HCT116 (cell line): ENCODE measurements at regions not wholly inside any gene's neighbourhood (a gene's known extent, or its start where the extent isn't known, plus 50 kb on each side); places are given as distances from the start of the nearest gene placed in this dataset.

Experiments
- ATAC-seq: fragments of 200-7000 bp; cut with Tn5 transposase; 2 replicates; pipeline ENCODE4 v1.9.1; 2020; ENCODE audit warnings: mild to moderate bottlenecking, moderate library complexity
- BruUV-seq: library from RNA; stranded (reverse); fragments of 400-500 nt; replicated peaks from 2 replicates; lab custom pipeline; 2021; lab: Mats Ljungman, UMichigan
- CTCF ChIA-PET: fragments of 300-600 bp; sonication (Branson Sonifier 250); formaldehyde crosslinking; loops from one replicate; lab custom pipeline; 2021; ENCODE audit warnings: antibody characterized with exemption; lab: Charles Lee
- POLR2A ChIA-PET: fragments of 300-600, 350-600 bp; sonication (Branson Sonifier 250); formaldehyde crosslinking; loops from one replicate; lab custom pipeline; 2021; ENCODE audit warnings: antibody characterized with exemption; lab: Charles Lee
- RAD21 ChIA-PET, 2 experiments: fragments of 300-600 bp; sonication (Branson Sonifier 250); formaldehyde crosslinking; loops; one replicate each; lab custom pipeline; 2023; ENCODE audit warnings: low total read pairs in 2 of 2; ENCODE audit not compliant: uncharacterized antibody in 2 of 2, unreplicated experiment in 2 of 2, low non-redundant PET in 1 of 2; lab: Charles Lee
- DNase-seq: peaks from one replicate; pipeline ENCODE4 v3.0.0-alpha.2; 2010; ENCODE audit warnings: low read depth, low spot score
- H2AFZ ChIP-seq: fragments of 200-600 bp; shearing (Covaris generic), sonication (generic); 2 replicates; pipeline ENCODE4 v1.6.1; 2017; ENCODE audit warnings: low read depth, mixed run types, mixed read lengths, antibody characterized with exemption, low read length; ENCODE audit not compliant: poor library complexity, severe bottlenecking
- H3K27ac ChIP-seq: 2 replicates; pipeline ENCODE4 v1.5.1; 2012; ENCODE audit warnings: low read depth, low read length
- H3K27me3 ChIP-seq: fragments of 200-600 bp; sonication (generic); 2 replicates; pipeline ENCODE4 v1.6.1; 2016; ENCODE audit warnings: mixed run types, low read length, mixed read lengths; ENCODE audit not compliant: insufficient read depth
- H3K36me3 ChIP-seq, 2 experiments: fragments of 200-500 bp in 1 of 2; fragments of 200-600 bp in 1 of 2; sonication (Bioruptor generic) in 1 of 2; sonication (generic) in 1 of 2; 2 replicates each; pipeline versions ENCODE4 v1.5.1 to v1.6.1; 2014 to 2016; ENCODE audit warnings: low read length in 2 of 2, inconsistent platforms in 1 of 2, mixed read lengths in 1 of 2, mixed run types in 1 of 2; ENCODE audit not compliant: insufficient read depth in 2 of 2, control insufficient read depth in 1 of 2
- H3K4me1 ChIP-seq, 2 experiments: fragments of 200-600 bp in 1 of 2; sonication (generic) in 1 of 2; 2 replicates each; pipeline versions ENCODE4 v1.5.1 to v1.6.1; 2012 to 2017; ENCODE audit warnings: low read length in 2 of 2, inconsistent platforms in 1 of 2, mild to moderate bottlenecking in 1 of 2, mixed read lengths in 1 of 2, mixed run types in 1 of 2, moderate library complexity in 1 of 2; ENCODE audit not compliant: insufficient read depth in 2 of 2, control insufficient read depth in 1 of 2
- H3K4me2 ChIP-seq: fragments of 200-600 bp; sonication (generic); 2 replicates; pipeline ENCODE4 v1.6.1; 2017; ENCODE audit warnings: mixed run types, low read length, mixed read lengths
- H3K4me3 ChIP-seq, 2 experiments: fragments of 200-600 bp in 1 of 2; sonication (generic) in 1 of 2; replicated peaks in 1 of 2; 2 replicates each; pipeline ENCODE4 v1.5.1; 2011 to 2016; ENCODE audit warnings: low read length in 2 of 2, control low read depth in 1 of 2, low read depth in 1 of 2, mild to moderate bottlenecking in 1 of 2, mixed read lengths in 1 of 2, mixed run types in 1 of 2
- H3K79me2 ChIP-seq: fragments of 200-600 bp; sonication (generic); 2 replicates; pipeline ENCODE4 v1.6.1; 2017; ENCODE audit warnings: mild to moderate bottlenecking, mixed run types, low read length, moderate library complexity, mixed read lengths; ENCODE audit not compliant: insufficient read depth
- H3K9ac ChIP-seq: fragments of 200-600 bp; sonication (generic); 2 replicates; pipeline ENCODE4 v1.6.1; 2016; ENCODE audit warnings: low read length, mixed read lengths
- H3K9me2 ChIP-seq: fragments of 200-600 bp; sonication (generic), shearing (Covaris generic); 2 replicates; pipeline ENCODE4 v1.6.1; 2017; ENCODE audit warnings: mixed run types, mild to moderate bottlenecking, moderate library complexity; ENCODE audit not compliant: insufficient read depth
- H3K9me3 ChIP-seq, 2 experiments: fragments of 200-500 bp in 1 of 2; fragments of 200-600 bp in 1 of 2; sonication (Bioruptor generic) in 1 of 2; sonication (generic) in 1 of 2; 2 replicates each; pipeline ENCODE4 v1.6.1; 2014 to 2017; ENCODE audit warnings: low read length in 2 of 2, mixed read lengths in 2 of 2, inconsistent platforms in 1 of 2, low read depth in 1 of 2, mild to moderate bottlenecking in 1 of 2, mixed run types in 1 of 2, moderate library complexity in 1 of 2; ENCODE audit not compliant: control insufficient read depth in 1 of 2, insufficient read depth in 1 of 2
- H4K20me1 ChIP-seq: fragments of 200-600 bp; sonication (generic), shearing (Covaris generic); 2 replicates; pipeline ENCODE4 v1.6.1; 2017; ENCODE audit warnings: mixed run types, mild to moderate bottlenecking, moderate library complexity; ENCODE audit not compliant: insufficient read depth
- CBX3 ChIP-seq: IDR thresholded peaks from 2 replicates; pipeline ENCODE4 v1.6.1; 2012; ENCODE audit warnings: low read depth
- EGR1 ChIP-seq: IDR thresholded peaks from 2 replicates; pipeline ENCODE4 v1.6.1; 2012; ENCODE audit warnings: low read depth
- ELF1 ChIP-seq: IDR thresholded peaks from 2 replicates; pipeline ENCODE4 v1.6.1; 2012; ENCODE audit warnings: low read depth, borderline replicate concordance
- EZH2phosphoT487 ChIP-seq: fragments of 200-600 bp; IDR thresholded peaks from 2 replicates; pipeline ENCODE4 v1.6.1; 2018; ENCODE audit warnings: antibody characterized with exemption, borderline replicate concordance
- FOSL1 ChIP-seq: IDR thresholded peaks from 2 replicates; pipeline ENCODE4 v1.6.1; 2012; ENCODE audit warnings: low read depth
- JUND ChIP-seq: IDR thresholded peaks from 2 replicates; pipeline ENCODE4 v1.6.1; 2012
- MAX ChIP-seq: IDR thresholded peaks from 2 replicates; pipeline ENCODE4 v1.6.1; 2012
- POLR2A ChIP-seq: IDR thresholded peaks from 2 replicates; pipeline ENCODE4 v1.7.0; 2011; ENCODE audit warnings: borderline replicate concordance; ENCODE audit not compliant: insufficient read depth, insufficient read length; ENCODE audit errors: extremely low read depth
- POLR2AphosphoS5 ChIP-seq: IDR thresholded peaks from 2 replicates; pipeline ENCODE4 v1.6.1; 2011; ENCODE audit warnings: mild to moderate bottlenecking, low read depth, low read length, moderate library complexity
- RAD21 ChIP-seq: IDR thresholded peaks from 2 replicates; pipeline ENCODE4 v1.6.1; 2012; ENCODE audit warnings: low read depth, mild to moderate bottlenecking
- SP1 ChIP-seq: IDR thresholded peaks from 2 replicates; pipeline ENCODE4 v1.6.1; 2012; ENCODE audit warnings: low read depth
- SRF ChIP-seq: IDR thresholded peaks from 2 replicates; pipeline ENCODE4 v1.6.1; 2012; ENCODE audit warnings: low read depth
- TCF7L2 ChIP-seq: IDR thresholded peaks from 2 replicates; pipeline ENCODE4 v1.7.0; 2011; ENCODE audit warnings: borderline replicate concordance, inconsistent platforms; ENCODE audit not compliant: insufficient read depth, insufficient read length; ENCODE audit errors: extremely low read depth
- YY1 ChIP-seq: IDR thresholded peaks from 2 replicates; pipeline ENCODE4 v1.6.1; 2011; ENCODE audit warnings: low read length, low read depth, moderate library complexity, mild to moderate bottlenecking; ENCODE audit not compliant: insufficient replicate concordance; ENCODE audit errors: extremely low read depth
- ZBTB33 ChIP-seq: IDR thresholded peaks from 2 replicates; pipeline ENCODE4 v1.6.1; 2011; ENCODE audit warnings: mild to moderate bottlenecking, low read length, moderate library complexity; ENCODE audit not compliant: insufficient replicate concordance; ENCODE audit errors: extremely low read depth
- ZFX ChIP-seq: fragments of 450-650 bp; IDR thresholded peaks from 2 replicates; pipeline ENCODE4 v1.6.1; 2017
- ZNF274 ChIP-seq: fragments of 200-500 bp; sonication (Bioruptor generic); IDR thresholded peaks from 2 replicates; pipeline ENCODE4 v1.6.1; 2014; ENCODE audit warnings: mild to moderate bottlenecking, low read depth, low read length, inconsistent platforms
- intact Hi-C: fragments of 100-400 bp; cut with micrococcal nuclease; formaldehyde crosslinking; loops from 2 replicates; pipeline ENCODE4 v1.10.0; 2022

- Histone ChIP-seq H3K4me1 (no peaks in the 10 kb centered on the region), H3K27me3 (no peaks in the 10 kb centered on the region), H3K4me2 (no peak overlapping the region), H3K9ac (no peak overlapping the region), H3K79me2 (no peaks in the 10 kb centered on the region), H4K20me1 (no peaks in the 10 kb centered on the region), H2AFZ (no peak overlapping the region), H3K9me3 (no peaks in the 10 kb centered on the region), H3K27ac (no peak overlapping the region), H3K4me3 (no peak overlapping the region), H3K36me3 (no peaks in the 10 kb centered on the region), H3K9me2 (no peaks in the 10 kb centered on the region)
- no peak for DNase-seq
- BruUV-seq = no TSS peak
- no peak for ATAC-seq
- TF ChIP-seq SP1 (no peak), POLR2A (no peak), EGR1 (no peak), JUND (no peak)
- CTCF ChIA-PET = interaction anchor here (1.0 kb wide), 1 partner anchor 20 kb away, joined by 3 read pairs; no protein-coding TSS in a partner anchor
- POLR2A ChIA-PET = interaction anchor here (1.3 kb wide), 1 partner anchor 61 kb away, joined by 3 read pairs; the partner anchor contains the start of gene NABP1
- intact Hi-C loops = no loop called here
- RAD21 ChIA-PET = no interaction called here
These were observed 60.7 kb downstream of the NABP1 start for GRCh38 chr2:191738667-191739066.

- intact Hi-C loops = no loop called here
- Histone ChIP-seq H3K27me3 (no peaks in the 10 kb centered on the region), H3K9ac (no peak overlapping the region), H3K79me2 (no peaks in the 10 kb centered on the region), H3K36me3 (no peaks in the 10 kb centered on the region), H3K9me3 (no peaks in the 10 kb centered on the region), H3K4me3 (no peak overlapping the region), H4K20me1 (no peaks in the 10 kb centered on the region), H3K9me2 (no peaks in the 10 kb centered on the region), H3K4me1 (no peaks in the 10 kb centered on the region), H3K27ac (no peak overlapping the region), H2AFZ (no peak overlapping the region), H3K4me2 (no peak overlapping the region)
- BruUV-seq = no TSS peak
- ChIA-PET CTCF (interaction anchor here (1.0 kb wide), 1 partner anchor 74 kb away, joined by 3 read pairs; no protein-coding TSS in a partner anchor), POLR2A (no interaction called here), RAD21 (no interaction called here)
- TF ChIP-seq ELF1 (no peak), RAD21 (no peak), ZBTB33 (no peak), SRF (no peak), POLR2AphosphoS5 (no peak), CBX3 (no peak), YY1 (no peak), POLR2A (no peak), SP1 (no peak), ZFX (no peak), FOSL1 (no peak), MAX (no peak), EZH2phosphoT487 (no peak), TCF7L2 (no peak), JUND (no peak), ZNF274 (no peak)
- no peak for DNase-seq
- no peak for ATAC-seq
These were observed 61.3 kb downstream of the NABP1 start for GRCh38 chr2:191739194-191739593.
